WERI-Rb-1 (cell line): ENCODE measurements at regions not wholly inside any gene's neighbourhood (a gene's known extent, or its start where the extent isn't known, plus 50 kb on each side); places are given as distances from the start of the nearest gene placed in this dataset.

Experiments used
- DNase-seq: peaks from one replicate; pipeline ENCODE4 v3.0.0-alpha.2; 2020
- H3K27ac ChIP-seq: fragments of 250-450 bp; sonication (Bioruptor Pico); 2 replicates; pipeline ENCODE4 v1.5.1; 2020; ENCODE audit warnings: mild to moderate bottlenecking, moderate library complexity
- H3K27me3 ChIP-seq: fragments of 250-450 bp; sonication (Bioruptor Pico); 2 replicates; pipeline ENCODE4 v1.5.1; 2021; ENCODE audit warnings: mild to moderate bottlenecking, low read depth, moderate library complexity; ENCODE audit not compliant: insufficient read depth, severe bottlenecking
- H3K36me3 ChIP-seq: fragments of 250-450 bp; sonication (Bioruptor Pico); 2 replicates; pipeline ENCODE4 v1.5.1; 2020; ENCODE audit warnings: mild to moderate bottlenecking, moderate library complexity
- H3K4me3 ChIP-seq: 2 replicates; pipeline ENCODE4 v1.5.1; 2011; ENCODE audit warnings: low read depth, mild to moderate bottlenecking, control low read depth, low read length
- H3K9me3 ChIP-seq: fragments of 250-450 bp; sonication (Bioruptor Pico); 2 replicates; pipeline ENCODE4 v1.5.1; 2021; ENCODE audit warnings: mild to moderate bottlenecking, moderate library complexity; ENCODE audit not compliant: severe bottlenecking
- TF ChIP-seq, protein P1 (sequence below): IDR thresholded peaks from 2 replicates; pipeline ENCODE4 v1.5.1; 2011; ENCODE audit warnings: low read depth, mild to moderate bottlenecking, control low read depth, inconsistent platforms, low read length

DNA sequence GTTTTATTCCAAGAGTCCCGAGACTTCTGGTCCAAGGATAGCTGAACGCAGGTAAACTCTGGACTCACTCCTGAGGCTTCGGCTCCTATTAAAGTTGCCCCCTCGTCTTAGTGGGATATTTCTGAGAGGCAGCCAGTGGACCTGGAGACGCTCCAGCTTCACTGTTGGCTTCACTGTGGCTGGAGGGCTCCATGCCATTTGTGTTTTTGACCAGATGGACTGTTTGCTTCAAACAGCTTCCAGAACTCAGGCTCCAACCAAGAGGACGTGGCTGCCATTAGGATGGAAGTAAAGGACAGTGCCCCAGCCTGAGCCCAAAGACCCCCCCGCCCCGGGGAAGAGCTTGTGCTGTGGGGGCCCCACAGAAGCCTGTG is 94.4 kb upstream of the LDAH start:
- H3K36me3 ChIP-seq, result no peaks in the 10 kb centered on the region
- H3K27ac ChIP-seq, result no peak overlapping the region
- no peak for DNase-seq
- no peak overlapping the region for H3K4me3 ChIP-seq
- H3K9me3 ChIP-seq, result no peaks in the 10 kb centered on the region
- peaks cover 97% of the 10 kb centered on the region for H3K27me3 ChIP-seq
- TF ChIP-seq, protein P1, sequence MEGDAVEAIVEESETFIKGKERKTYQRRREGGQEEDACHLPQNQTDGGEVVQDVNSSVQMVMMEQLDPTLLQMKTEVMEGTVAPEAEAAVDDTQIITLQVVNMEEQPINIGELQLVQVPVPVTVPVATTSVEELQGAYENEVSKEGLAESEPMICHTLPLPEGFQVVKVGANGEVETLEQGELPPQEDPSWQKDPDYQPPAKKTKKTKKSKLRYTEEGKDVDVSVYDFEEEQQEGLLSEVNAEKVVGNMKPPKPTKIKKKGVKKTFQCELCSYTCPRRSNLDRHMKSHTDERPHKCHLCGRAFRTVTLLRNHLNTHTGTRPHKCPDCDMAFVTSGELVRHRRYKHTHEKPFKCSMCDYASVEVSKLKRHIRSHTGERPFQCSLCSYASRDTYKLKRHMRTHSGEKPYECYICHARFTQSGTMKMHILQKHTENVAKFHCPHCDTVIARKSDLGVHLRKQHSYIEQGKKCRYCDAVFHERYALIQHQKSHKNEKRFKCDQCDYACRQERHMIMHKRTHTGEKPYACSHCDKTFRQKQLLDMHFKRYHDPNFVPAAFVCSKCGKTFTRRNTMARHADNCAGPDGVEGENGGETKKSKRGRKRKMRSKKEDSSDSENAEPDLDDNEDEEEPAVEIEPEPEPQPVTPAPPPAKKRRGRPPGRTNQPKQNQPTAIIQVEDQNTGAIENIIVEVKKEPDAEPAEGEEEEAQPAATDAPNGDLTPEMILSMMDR, result no peak

DNA sequence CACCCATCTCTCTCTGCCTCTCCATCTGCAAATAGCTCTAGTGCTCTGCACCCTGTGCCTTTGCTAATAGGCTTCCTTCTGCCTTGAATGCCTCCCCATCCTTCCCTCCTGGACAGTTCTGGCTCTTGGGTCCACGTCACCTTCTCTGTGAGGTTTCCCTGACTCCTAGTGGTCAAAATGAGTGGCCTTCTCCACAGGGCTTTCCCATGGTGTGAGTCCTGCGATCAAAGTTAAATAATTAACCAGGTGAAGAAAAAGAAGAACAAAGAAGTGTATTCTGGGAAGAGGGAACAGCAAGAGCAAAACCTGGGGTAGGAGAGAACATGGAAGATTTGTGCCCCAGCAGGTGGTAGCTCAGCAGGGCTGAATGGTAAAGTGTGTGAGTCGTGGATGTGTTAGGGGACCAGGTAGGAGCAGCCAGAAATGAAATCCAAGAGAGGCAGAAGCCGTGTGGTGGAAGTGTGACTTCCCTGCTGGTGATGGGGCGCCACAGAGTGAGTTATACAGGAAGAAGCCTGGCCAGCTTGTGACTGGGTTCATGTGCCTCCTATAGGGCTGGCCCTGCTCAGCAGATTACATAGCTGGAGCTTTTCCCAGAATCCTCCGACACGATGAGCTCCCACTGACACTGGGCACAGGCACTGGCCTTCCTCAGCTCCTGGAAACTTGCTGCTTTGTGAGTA is 93.8 kb upstream of the LDAH start:
- H3K36me3 ChIP-seq, result no peaks in the 10 kb centered on the region
- H3K27ac ChIP-seq, result no peak overlapping the region
- no peaks in the 10 kb centered on the region for H3K9me3 ChIP-seq
- no peak for DNase-seq
- no peak overlapping the region for H3K4me3 ChIP-seq
- TF ChIP-seq, protein P1, result peak; percentile 53
- H3K27me3 ChIP-seq, result peaks cover 97% of the 10 kb centered on the region

- Histone ChIP-seq H3K27ac (no peak overlapping the region), H3K9me3 (no peaks in the 10 kb centered on the region), H3K36me3 (no peaks in the 10 kb centered on the region), H3K4me3 (no peak overlapping the region), H3K27me3 (peaks cover 97% of the 10 kb centered on the region)
- TF ChIP-seq, protein P1, result no peak
- no peak for DNase-seq
Observed at GRCh38 chr2:20915271-20915670, 92.4 kb upstream of the LDAH start.

DNA sequence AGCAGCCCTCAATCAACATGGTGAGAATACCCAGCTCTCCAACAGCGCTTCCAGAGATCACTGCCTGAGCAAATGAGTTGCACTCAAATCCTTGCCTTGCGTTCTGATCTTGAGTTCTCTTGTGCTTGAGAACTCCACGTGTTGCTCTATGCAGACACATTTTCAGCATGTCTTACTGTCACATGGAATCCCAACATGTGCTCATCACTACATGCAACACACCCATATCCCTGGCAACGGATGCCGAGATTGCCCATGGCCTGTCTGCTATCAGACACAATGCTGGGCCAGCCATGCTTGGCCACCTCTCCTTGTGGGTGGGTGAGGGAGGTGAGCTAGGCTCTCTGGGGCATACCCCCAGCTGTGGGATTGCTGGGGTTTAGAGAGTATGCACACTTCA is 91.9 kb upstream of the LDAH start:
- TF ChIP-seq, protein P1, result no peak
- no peaks in the 10 kb centered on the region for H3K36me3 ChIP-seq
- H3K9me3 ChIP-seq, result no peaks in the 10 kb centered on the region
- no peak overlapping the region for H3K4me3 ChIP-seq
- peaks cover 98% of the 10 kb centered on the region for H3K27me3 ChIP-seq
- no peak for DNase-seq
- H3K27ac ChIP-seq, result no peak overlapping the region

DNA sequence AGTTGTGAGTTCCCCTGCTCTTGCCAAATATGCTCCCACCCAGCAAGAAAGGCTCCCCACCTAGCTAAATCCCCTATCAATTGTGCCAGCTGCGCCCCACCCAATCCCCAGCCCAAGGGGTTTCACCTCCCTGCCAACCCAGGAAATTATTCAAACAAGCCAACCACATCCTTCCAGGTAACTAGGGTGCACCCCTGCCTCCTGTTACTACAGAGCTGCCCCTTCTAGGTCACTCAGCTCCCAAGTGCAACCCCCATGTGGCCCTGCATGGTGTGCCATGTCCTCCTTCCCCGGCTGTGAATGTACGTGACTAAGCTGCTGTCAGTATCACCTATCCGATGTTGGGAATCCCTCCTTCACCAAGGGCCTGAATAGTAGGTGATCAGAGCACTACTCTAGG is 91.2 kb upstream of the LDAH start:
- Histone ChIP-seq H3K9me3 (no peaks in the 10 kb centered on the region), H3K4me3 (no peak overlapping the region), H3K27ac (no peak overlapping the region), H3K27me3 (peaks cover 92% of the 10 kb centered on the region), H3K36me3 (no peaks in the 10 kb centered on the region)
- TF ChIP-seq, protein P1, result no peak
- DNase-seq, result no peak

DNA sequence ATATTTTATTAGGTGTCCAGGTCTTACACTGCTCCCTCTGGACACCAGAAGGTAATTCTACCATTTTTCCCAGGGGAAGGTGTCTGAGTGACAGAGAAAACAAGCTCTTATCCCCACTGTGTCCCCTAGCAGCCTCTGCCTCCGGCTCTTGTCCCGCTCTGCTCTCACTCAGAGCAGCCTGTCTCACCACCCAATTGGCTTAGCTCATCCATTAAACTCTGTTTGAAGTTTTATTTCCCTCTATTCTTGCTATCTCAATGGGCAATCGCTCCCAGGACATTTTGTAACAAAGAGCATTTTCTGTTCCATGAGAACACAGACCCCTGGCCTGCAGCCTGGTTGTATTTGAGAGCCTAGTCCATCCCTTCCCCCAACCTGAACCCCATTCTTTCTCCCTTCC is 90.6 kb upstream of the LDAH start:
- no peak for DNase-seq
- no peaks in the 10 kb centered on the region for H3K9me3 ChIP-seq
- no peak overlapping the region for H3K4me3 ChIP-seq
- H3K27me3 ChIP-seq, result peaks cover 86% of the 10 kb centered on the region
- H3K36me3 ChIP-seq, result no peaks in the 10 kb centered on the region
- TF ChIP-seq, protein P1, result no peak
- H3K27ac ChIP-seq, result no peak overlapping the region
